ENCODE measurements at regions not wholly inside any gene's neighbourhood (a gene's known extent, or its start where the extent isn't known, plus 50 kb on each side); places are given as distances from the start of the nearest gene placed in this dataset.
"Not testable (repeated sequence)": the region's sequence is repeated elsewhere in the genome, so short reads cannot be mapped to it uniquely, and the experiment has no call there.

DNA sequence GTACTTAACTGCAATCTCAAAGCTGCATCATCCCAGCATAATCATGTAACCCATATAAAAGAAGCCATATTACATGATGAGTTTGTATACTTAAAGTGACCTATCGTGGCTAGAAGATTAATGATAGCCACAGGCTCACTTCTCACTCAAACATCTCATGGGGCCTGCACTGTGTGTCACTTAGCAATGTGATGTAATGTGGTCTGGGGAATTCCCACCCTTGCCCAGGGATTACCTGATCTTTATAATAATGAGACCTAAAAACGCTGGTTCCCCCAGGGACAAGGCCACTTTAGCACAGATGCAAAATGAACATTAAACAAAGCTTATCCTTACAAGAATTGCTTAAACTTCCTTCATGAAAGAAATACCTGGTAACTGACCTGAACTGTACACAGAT, 427.1 kb upstream of the CNTNAP5 start:
- CTCF ChIA-PET, result no interaction called here
- no peaks in the 10 kb centered on the region for H3K36me3 Mint-ChIP-seq (ENCODE audit: insufficient read depth, unreplicated experiment)
- BruUV-seq (replicated peaks), result no TSS peak
- H3K27ac Mint-ChIP-seq (ENCODE audit: unreplicated experiment), result no peak overlapping the region
- DNase-seq, result no peak
- intact Hi-C loops (cut with micrococcal nuclease; ENCODE audit: unreplicated experiment), result no loop called here
- no peaks in the 10 kb centered on the region for H3K27me3 Mint-ChIP-seq (ENCODE audit: unreplicated experiment)
- no peak overlapping the region for H3K4me3 Mint-ChIP-seq (ENCODE audit: low read depth, unreplicated experiment)
- TF ChIP-seq, protein P1, sequence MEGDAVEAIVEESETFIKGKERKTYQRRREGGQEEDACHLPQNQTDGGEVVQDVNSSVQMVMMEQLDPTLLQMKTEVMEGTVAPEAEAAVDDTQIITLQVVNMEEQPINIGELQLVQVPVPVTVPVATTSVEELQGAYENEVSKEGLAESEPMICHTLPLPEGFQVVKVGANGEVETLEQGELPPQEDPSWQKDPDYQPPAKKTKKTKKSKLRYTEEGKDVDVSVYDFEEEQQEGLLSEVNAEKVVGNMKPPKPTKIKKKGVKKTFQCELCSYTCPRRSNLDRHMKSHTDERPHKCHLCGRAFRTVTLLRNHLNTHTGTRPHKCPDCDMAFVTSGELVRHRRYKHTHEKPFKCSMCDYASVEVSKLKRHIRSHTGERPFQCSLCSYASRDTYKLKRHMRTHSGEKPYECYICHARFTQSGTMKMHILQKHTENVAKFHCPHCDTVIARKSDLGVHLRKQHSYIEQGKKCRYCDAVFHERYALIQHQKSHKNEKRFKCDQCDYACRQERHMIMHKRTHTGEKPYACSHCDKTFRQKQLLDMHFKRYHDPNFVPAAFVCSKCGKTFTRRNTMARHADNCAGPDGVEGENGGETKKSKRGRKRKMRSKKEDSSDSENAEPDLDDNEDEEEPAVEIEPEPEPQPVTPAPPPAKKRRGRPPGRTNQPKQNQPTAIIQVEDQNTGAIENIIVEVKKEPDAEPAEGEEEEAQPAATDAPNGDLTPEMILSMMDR (IDR thresholded peaks at IDR 0.05; ENCODE audit: unreplicated experiment), result no peak
- peaks cover 23% of the 10 kb centered on the region for H3K9me3 Mint-ChIP-seq (ENCODE audit: low read depth, unreplicated experiment)
- no peaks in the 10 kb centered on the region for H3K4me1 Mint-ChIP-seq (ENCODE audit: low read depth, unreplicated experiment)

DNA sequence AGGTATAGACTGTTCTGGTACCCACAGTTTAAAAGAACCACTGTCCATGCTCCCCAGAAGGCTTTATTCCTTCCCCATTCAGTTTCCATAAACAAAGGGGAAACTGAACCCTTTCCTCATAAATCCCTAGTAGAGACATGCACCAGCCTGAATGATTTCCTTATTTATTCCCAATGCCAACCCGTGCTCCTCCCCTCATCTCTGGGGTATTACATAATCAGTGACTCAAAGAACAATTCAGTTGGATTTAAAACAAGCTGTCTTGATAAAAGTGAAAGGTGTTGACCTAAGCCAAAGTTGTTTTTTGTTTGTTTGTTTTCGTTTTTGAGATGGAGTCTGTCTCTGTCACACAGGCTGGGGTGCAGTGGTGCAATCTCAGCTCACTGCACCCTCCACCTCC, 418.5 kb upstream of the CNTNAP5 start:
- Mint-ChIP-seq H3K27me3 (ENCODE audit: unreplicated experiment) (no peaks in the 10 kb centered on the region), H3K4me1 (ENCODE audit: low read depth, unreplicated experiment) (no peaks in the 10 kb centered on the region), H3K36me3 (ENCODE audit: insufficient read depth, unreplicated experiment) (no peaks in the 10 kb centered on the region), H3K9me3 (ENCODE audit: low read depth, unreplicated experiment) (peaks cover 9% of the 10 kb centered on the region), H3K27ac (ENCODE audit: unreplicated experiment) (no peak overlapping the region), H3K4me3 (ENCODE audit: low read depth, unreplicated experiment) (no peak overlapping the region)
- intact Hi-C loops (cut with micrococcal nuclease; ENCODE audit: unreplicated experiment), result no loop called here
- no TSS peak for BruUV-seq (replicated peaks)
- TF ChIP-seq, protein P1 (IDR thresholded peaks at IDR 0.05; ENCODE audit: unreplicated experiment), result no peak
- DNase-seq, result no peak
- CTCF ChIA-PET, result no interaction called here

DNA sequence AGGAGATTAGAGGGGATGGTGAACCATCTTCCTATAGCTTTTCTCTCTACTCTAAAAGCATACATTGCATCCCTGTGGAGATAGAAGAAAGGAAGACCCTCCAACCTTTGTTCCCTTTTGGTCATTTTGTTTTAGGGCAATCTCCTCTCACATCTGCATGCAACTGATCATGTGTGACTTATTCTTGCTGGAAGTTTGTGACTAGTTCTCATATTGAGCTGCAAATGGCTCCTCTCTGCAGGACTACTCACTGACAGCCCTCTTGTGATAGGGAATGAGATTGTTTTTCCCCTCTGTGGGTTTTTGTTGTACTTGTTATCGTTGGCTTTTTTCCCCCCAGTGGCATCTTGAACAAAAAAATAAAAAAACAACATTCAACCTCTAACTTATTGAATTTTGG, 416.0 kb upstream of the CNTNAP5 start:
- H3K27me3 Mint-ChIP-seq (ENCODE audit: unreplicated experiment), result no peaks in the 10 kb centered on the region
- intact Hi-C loops (cut with micrococcal nuclease; ENCODE audit: unreplicated experiment), result no loop called here
- BruUV-seq (replicated peaks), result no TSS peak
- H3K4me3 Mint-ChIP-seq (ENCODE audit: low read depth, unreplicated experiment), result no peak overlapping the region
- peaks cover 10% of the 10 kb centered on the region for H3K9me3 Mint-ChIP-seq (ENCODE audit: low read depth, unreplicated experiment)
- CTCF ChIA-PET, result no interaction called here
- no peaks in the 10 kb centered on the region for H3K36me3 Mint-ChIP-seq (ENCODE audit: insufficient read depth, unreplicated experiment)
- no peak overlapping the region for H3K27ac Mint-ChIP-seq (ENCODE audit: unreplicated experiment)
- H3K4me1 Mint-ChIP-seq (ENCODE audit: low read depth, unreplicated experiment), result no peaks in the 10 kb centered on the region
- no peak for DNase-seq
- TF ChIP-seq, protein P1 (IDR thresholded peaks at IDR 0.05; ENCODE audit: unreplicated experiment), result no peak

DNA sequence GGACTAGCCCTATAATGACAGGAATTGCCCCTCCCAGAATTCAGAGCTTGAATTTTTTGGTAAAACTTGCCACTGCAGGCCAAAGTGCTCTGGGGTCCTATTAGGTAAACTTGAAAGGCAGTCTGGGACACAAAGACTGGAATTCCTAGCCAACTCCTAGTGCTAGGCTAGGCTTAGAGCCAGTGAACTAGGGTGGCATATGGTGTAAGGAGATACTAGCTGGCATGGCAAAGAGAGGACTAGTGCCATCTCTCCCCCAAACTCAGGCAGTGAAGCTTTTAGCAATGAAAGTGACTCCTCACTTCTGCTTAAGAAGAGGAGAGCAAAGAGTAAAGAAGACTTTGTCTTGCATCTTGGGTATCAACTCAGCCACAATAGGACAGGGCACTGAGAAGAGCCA, 410.5 kb upstream of the CNTNAP5 start:
- no TSS peak for BruUV-seq (replicated peaks)
- no peak overlapping the region for H3K27ac Mint-ChIP-seq (ENCODE audit: unreplicated experiment)
- H3K27me3 Mint-ChIP-seq (ENCODE audit: unreplicated experiment), result no peaks in the 10 kb centered on the region
- H3K4me1 Mint-ChIP-seq (ENCODE audit: low read depth, unreplicated experiment), result no peaks in the 10 kb centered on the region
- intact Hi-C loops (cut with micrococcal nuclease; ENCODE audit: unreplicated experiment), result no loop called here
- no peak for DNase-seq
- TF ChIP-seq, protein P1 (IDR thresholded peaks at IDR 0.05; ENCODE audit: unreplicated experiment), result no peak
- CTCF ChIA-PET, result no interaction called here
- no peak overlapping the region for H3K4me3 Mint-ChIP-seq (ENCODE audit: low read depth, unreplicated experiment)
- H3K36me3 Mint-ChIP-seq (ENCODE audit: insufficient read depth, unreplicated experiment), result no peaks in the 10 kb centered on the region
- H3K9me3 Mint-ChIP-seq (ENCODE audit: low read depth, unreplicated experiment), result peaks cover 14% of the 10 kb centered on the region

DNA sequence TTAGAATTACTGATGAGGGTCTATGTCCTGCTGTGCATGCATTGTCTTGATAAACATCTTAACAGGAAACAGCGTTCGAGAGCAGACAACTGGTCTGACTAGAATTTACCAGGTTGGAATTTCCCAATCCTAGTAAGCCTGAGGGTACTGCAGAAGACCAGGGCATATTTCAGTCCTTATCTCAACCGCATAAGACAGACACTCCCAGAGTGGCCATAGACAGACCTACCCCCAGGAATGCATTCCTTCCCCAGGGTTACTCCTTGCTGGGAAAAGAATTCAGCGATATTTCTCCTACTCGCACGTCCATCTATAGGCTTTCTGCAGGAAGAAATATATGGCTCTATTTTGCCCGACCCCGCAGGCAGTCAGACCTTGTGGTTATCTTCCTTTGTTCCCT, 406.4 kb upstream of the CNTNAP5 start:
- H3K27ac Mint-ChIP-seq (ENCODE audit: unreplicated experiment); H3K36me3 Mint-ChIP-seq (ENCODE audit: insufficient read depth, unreplicated experiment); DNase-seq; intact Hi-C loops (cut with micrococcal nuclease; ENCODE audit: unreplicated experiment); H3K4me1 Mint-ChIP-seq (ENCODE audit: low read depth, unreplicated experiment); H3K4me3 Mint-ChIP-seq (ENCODE audit: low read depth, unreplicated experiment); BruUV-seq (replicated peaks); H3K27me3 Mint-ChIP-seq (ENCODE audit: unreplicated experiment); CTCF ChIA-PET: not testable (repeated sequence)
- H3K9me3 Mint-ChIP-seq (ENCODE audit: low read depth, unreplicated experiment), result peaks cover 10% of the 10 kb centered on the region

Data from Calu3 (cell line).